K562 (cell line): ENCODE measurements at regions not wholly inside any gene's neighbourhood (a gene's known extent, or its start where the extent isn't known, plus 50 kb on each side); places are given as distances from the start of the nearest gene placed in this dataset.
"Not testable (repeated sequence)": the region's sequence is repeated elsewhere in the genome, so short reads cannot be mapped to it uniquely, and the experiment has no call there.

Experiments
- ATAC-seq: fragments of 200-7000 bp; cut with Tn5 transposase; 3 replicates; pipeline ENCODE4 v1.9.1; 2020; ENCODE audit warnings: moderate library complexity
- BruUV-seq: library from RNA; stranded (reverse); fragments of 400-500 nt; replicated peaks from 2 replicates; lab custom pipeline; 2021; lab: Mats Ljungman, UMichigan
- CTCF ChIA-PET: fragments of 300-600 bp; formaldehyde crosslinking; extraction: SDS; loops from one replicate; lab custom pipeline; 2021; ENCODE audit warnings: low intra/inter-chr PET ratio; lab: Yijun Ruan, JAX
- POLR2A ChIA-PET: fragments of 300-600, 350-650 bp; sonication (Branson Sonifier 250); formaldehyde crosslinking; extraction: SDS; loops from one replicate; lab custom pipeline; 2021; ENCODE audit warnings: antibody characterized with exemption, inconsistent platforms; lab: Yijun Ruan, JAX
- DNase-seq, 4 experiments: peaks; one replicate each; pipeline versions ENCODE4 v3.0.0 to v3.0.0-alpha.2; 2011 to 2018; ENCODE audit warnings: low spot score in 3 of 4, mixed read lengths in 3 of 4; ENCODE audit errors: extremely low read depth in 1 of 4
- FAIRE-seq: peaks from 2 replicates; lab custom pipeline; 2011; peaks lifted over from hg19 to GRCh38; lab: Jason Lieb, UNC
- H2AFZ ChIP-seq: 2 replicates; pipeline ENCODE4 v1.6.0; 2011; ENCODE audit warnings: low read depth, low read length, control low read depth, inconsistent platforms
- H3K27ac ChIP-seq: fragments of 200-600 bp; 3 replicates; pipeline ENCODE4 v1.8.0; 2011; ENCODE audit warnings: low read depth, mild to moderate bottlenecking, control low read depth, inconsistent platforms, low read length, moderate library complexity, mixed read lengths; ENCODE audit errors: extremely low read depth
- H3K27me3 ChIP-seq, 2 experiments: fragments of 300-600 bp in 1 of 2; 2 replicates in 1 of 2; 3 replicates in 1 of 2; pipeline versions ENCODE4 v1.6.0 to v1.8.0; 2011; ENCODE audit warnings: inconsistent platforms in 2 of 2, low read length in 2 of 2, mild to moderate bottlenecking in 1 of 2, mixed read lengths in 1 of 2, moderate library complexity in 1 of 2; ENCODE audit not compliant: control insufficient read depth in 2 of 2, insufficient read depth in 2 of 2
- H3K36me3 ChIP-seq: fragments of 300-600 bp; 3 replicates; pipeline ENCODE4 v1.8.0; 2011; ENCODE audit warnings: mild to moderate bottlenecking, low read length, inconsistent platforms; ENCODE audit not compliant: control insufficient read depth, insufficient read depth
- H3K4me1 ChIP-seq, 2 experiments: fragments of 200-600 bp in 1 of 2; replicated peaks in 1 of 2; 2 replicates in 1 of 2; 3 replicates in 1 of 2; pipeline versions ENCODE4 v1.5.1 to v1.8.0; 2011; ENCODE audit warnings: inconsistent platforms in 2 of 2, low read length in 2 of 2, mild to moderate bottlenecking in 1 of 2, mixed read lengths in 1 of 2, moderate library complexity in 1 of 2; ENCODE audit not compliant: control insufficient read depth in 2 of 2, insufficient read depth in 2 of 2
- H3K4me2 ChIP-seq: 2 replicates; pipeline ENCODE4 v1.6.1; 2011; ENCODE audit warnings: low read length, control low read depth, inconsistent platforms, mixed read lengths; ENCODE audit not compliant: insufficient read depth
- H3K4me3 ChIP-seq: fragments of 200-600 bp; sonication (generic), shearing (Covaris generic); 2 replicates; pipeline ENCODE4 v1.5.1; 2016; ENCODE audit warnings: control low read depth, inconsistent platforms
- H3K79me2 ChIP-seq: fragments of 200-600 bp; 3 replicates; pipeline ENCODE4 v1.8.0; 2011; ENCODE audit warnings: low read length, inconsistent platforms; ENCODE audit not compliant: control insufficient read depth, insufficient read depth
- H3K9ac ChIP-seq, 2 experiments: 2 replicates each; pipeline versions ENCODE4 v1.6.0 to v1.6.1; 2011; ENCODE audit warnings: low read depth in 2 of 2, low read length in 2 of 2, control low read depth in 1 of 2, inconsistent platforms in 1 of 2, mild to moderate bottlenecking in 1 of 2, mixed read lengths in 1 of 2; ENCODE audit not compliant: insufficient read depth in 1 of 2
- H3K9me1 ChIP-seq: one replicate; pipeline ENCODE4 v1.6.0; 2011; ENCODE audit warnings: inconsistent platforms, mild to moderate bottlenecking, low read length, moderate library complexity; ENCODE audit not compliant: control insufficient read depth, insufficient read depth
- H3K9me3 ChIP-seq: replicated peaks from 2 replicates; pipeline ENCODE4 v1.5.1; 2011; ENCODE audit warnings: low read depth, low read length, inconsistent platforms; ENCODE audit not compliant: control insufficient read depth, insufficient read depth
- H4K20me1 ChIP-seq: replicated peaks from 2 replicates; pipeline ENCODE4 v1.6.1; 2011; ENCODE audit warnings: low read length, inconsistent platforms, mixed read lengths; ENCODE audit not compliant: control insufficient read depth, insufficient read depth
- CCNT2 ChIP-seq: IDR thresholded peaks from 2 replicates; pipeline ENCODE4 v1.6.1; 2011; ENCODE audit warnings: borderline replicate concordance, low read depth, mild to moderate bottlenecking, moderate library complexity, mixed read lengths, low read length; ENCODE audit not compliant: insufficient read length; ENCODE audit errors: extremely low read depth
- FOS ChIP-seq: IDR thresholded peaks from 3 replicates; pipeline ENCODE4 v1.6.1; 2011; ENCODE audit not compliant: insufficient read length; ENCODE audit errors: extremely low read depth
- TCF3 ChIP-seq: sonication (generic); formaldehyde crosslinking; IDR thresholded peaks from 2 replicates; pipeline ENCODE4 v1.4.0; 2020; ENCODE audit warnings: mild to moderate bottlenecking, missing genetic modification reagents
- WGBS: fragments of 100-300 bp; shearing (Covaris generic); methylation state at CpG from one replicate; pipeline ENCODE4 v1.1.6; 2016; ENCODE audit warnings: low coverage, mixed read lengths; ENCODE audit not compliant: insufficient coverage; ENCODE audit errors: missing lambda C conversion rate; 5-methylcytosine and 5-hydroxymethylcytosine counted together
- in situ Hi-C: fragments of 300-500 bp; cut with MboI; formaldehyde crosslinking; loops from 4 replicates; pipeline ENCODE4 v1.15.0; 2018; ENCODE audit warnings: inconsistent platforms, mixed read lengths
- intact Hi-C: fragments of 100-400 bp; cut with micrococcal nuclease; formaldehyde crosslinking; loops from 2 replicates; pipeline ENCODE4 v1.14.2; 2022
- TF ChIP-seq, protein P1 (sequence below): fragments of 250-450 bp; sonication (Bioruptor Pico); IDR thresholded peaks from 2 replicates; pipeline ENCODE4 v1.8.0; 2022; ENCODE audit warnings: moderate library complexity, mild to moderate bottlenecking, inconsistent platforms
- TF ChIP-seq, protein P2 (sequence below): sonication (generic); formaldehyde crosslinking; IDR thresholded peaks from 2 replicates; pipeline ENCODE4 v1.8.0; 2022; ENCODE audit warnings: mild to moderate bottlenecking, low read depth, missing genetic modification reagents

DNA sequence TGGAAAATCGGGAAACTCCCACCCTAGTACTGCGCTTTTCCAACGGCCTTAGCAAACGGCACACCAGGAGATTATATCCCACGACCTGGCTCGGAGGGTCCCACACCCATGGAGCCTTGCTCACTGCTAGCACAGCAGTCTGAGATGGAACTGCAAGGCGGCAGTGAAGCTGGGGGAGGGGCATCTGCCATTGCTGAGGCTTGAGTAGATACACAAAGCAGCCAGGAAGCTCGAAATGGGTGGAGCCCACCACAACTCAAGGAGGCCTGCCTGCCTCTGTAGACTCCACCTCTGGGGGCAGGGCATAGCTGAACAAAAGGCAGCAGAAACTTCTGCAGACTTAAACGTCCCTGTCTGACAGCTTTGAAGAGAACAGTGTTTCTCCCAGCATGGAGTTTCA, 77.8 kb upstream of the SMIM31 start:
- H3K9me1 ChIP-seq, H3K27me3 ChIP-seq, CTCF ChIA-PET, BruUV-seq, H3K79me2 ChIP-seq, H3K36me3 ChIP-seq, H3K4me1 ChIP-seq, H3K4me2 ChIP-seq, H2AFZ ChIP-seq, intact Hi-C loops, in situ Hi-C loops, H3K27ac ChIP-seq, H3K9me3 ChIP-seq, H3K4me3 ChIP-seq, H4K20me1 ChIP-seq, FAIRE-seq, H3K9ac ChIP-seq, ATAC-seq: not testable (repeated sequence)
- DNase-seq: peak in 1 of 4 experiments; percentile 6
- POLR2A ChIA-PET: interaction anchor here (0.7 kb wide), 2 partner anchors 93 to 296 kb away, joined by 3 read pairs; no protein-coding TSS in a partner anchor
- WGBS: 0% methylated on average over 9 of the region's 9 CpGs

DNA sequence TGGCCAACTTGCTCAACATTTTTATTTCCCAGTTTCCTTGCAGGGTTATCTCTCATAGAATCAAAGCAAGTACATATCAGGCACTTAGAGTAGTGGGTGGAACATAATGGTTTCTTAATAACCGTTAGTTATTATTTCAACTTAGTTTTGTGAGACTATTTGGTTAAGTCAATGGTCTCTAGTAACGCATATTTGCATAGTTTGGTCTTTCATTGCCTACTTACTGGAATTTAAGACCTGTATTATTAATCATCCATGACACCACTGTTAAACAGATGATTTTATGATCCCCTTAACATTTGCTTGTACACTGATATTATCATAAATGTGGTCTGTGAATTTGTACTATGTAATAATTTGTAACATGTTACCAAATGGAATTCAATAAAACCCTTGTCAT, 70.9 kb upstream of the SMIM31 start:
- no peaks in the 10 kb centered on the region for H4K20me1 ChIP-seq
- TF ChIP-seq CCNT2 (no peak), TCF3 (CRISPR knock-in tag) (no peak), FOS (no peak)
- TF ChIP-seq, protein P1, sequence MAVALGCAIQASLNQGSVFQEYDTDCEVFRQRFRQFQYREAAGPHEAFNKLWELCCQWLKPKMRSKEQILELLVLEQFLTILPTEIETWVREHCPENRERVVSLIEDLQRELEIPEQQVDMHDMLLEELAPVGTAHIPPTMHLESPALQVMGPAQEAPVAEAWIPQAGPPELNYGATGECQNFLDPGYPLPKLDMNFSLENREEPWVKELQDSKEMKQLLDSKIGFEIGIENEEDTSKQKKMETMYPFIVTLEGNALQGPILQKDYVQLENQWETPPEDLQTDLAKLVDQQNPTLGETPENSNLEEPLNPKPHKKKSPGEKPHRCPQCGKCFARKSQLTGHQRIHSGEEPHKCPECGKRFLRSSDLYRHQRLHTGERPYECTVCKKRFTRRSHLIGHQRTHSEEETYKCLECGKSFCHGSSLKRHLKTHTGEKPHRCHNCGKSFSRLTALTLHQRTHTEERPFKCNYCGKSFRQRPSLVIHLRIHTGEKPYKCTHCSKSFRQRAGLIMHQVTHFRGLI (CRISPR knock-in tag): no peak
- TF ChIP-seq, protein P2, sequence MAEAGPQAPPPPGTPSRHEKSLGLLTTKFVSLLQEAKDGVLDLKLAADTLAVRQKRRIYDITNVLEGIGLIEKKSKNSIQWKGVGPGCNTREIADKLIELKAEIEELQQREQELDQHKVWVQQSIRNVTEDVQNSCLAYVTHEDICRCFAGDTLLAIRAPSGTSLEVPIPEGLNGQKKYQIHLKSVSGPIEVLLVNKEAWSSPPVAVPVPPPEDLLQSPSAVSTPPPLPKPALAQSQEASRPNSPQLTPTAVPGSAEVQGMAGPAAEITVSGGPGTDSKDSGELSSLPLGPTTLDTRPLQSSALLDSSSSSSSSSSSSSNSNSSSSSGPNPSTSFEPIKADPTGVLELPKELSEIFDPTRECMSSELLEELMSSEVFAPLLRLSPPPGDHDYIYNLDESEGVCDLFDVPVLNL (CRISPR knock-in tag): no peak
- no peaks in the 10 kb centered on the region for H3K9me1 ChIP-seq
- WGBS: 0% methylated on average over 2 of the region's 2 CpGs
- H3K36me3 ChIP-seq: no peaks in the 10 kb centered on the region
- no peak overlapping the region for H3K27ac ChIP-seq
- H3K9ac ChIP-seq: no peak overlapping the region
- intact Hi-C loops (no loop called here), in situ Hi-C loops (no loop called here)
- POLR2A ChIA-PET: no interaction called here
- no peak for DNase-seq
- H3K4me3 ChIP-seq: no peak overlapping the region
- no peak for FAIRE-seq
- CTCF ChIA-PET: no interaction called here
- no peaks in the 10 kb centered on the region for H3K9me3 ChIP-seq
- H3K4me1 ChIP-seq: no peaks in the 10 kb centered on the region
- H3K27me3 ChIP-seq: no peaks in the 10 kb centered on the region
- ATAC-seq: no peak
- H3K4me2 ChIP-seq: no peak overlapping the region
- H2AFZ ChIP-seq: no peak overlapping the region
- H3K79me2 ChIP-seq: no peaks in the 10 kb centered on the region
- no TSS peak for BruUV-seq
